HL-60 (cell line): ENCODE measurements at regions not wholly inside any gene's neighbourhood (a gene's known extent, or its start where the extent isn't known, plus 50 kb on each side); places are given as distances from the start of the nearest gene placed in this dataset.

Experiments used
- DNase-seq, 2 experiments: peaks; one replicate each; pipeline ENCODE4 v3.0.0-alpha.2; 2010 to 2020; ENCODE audit warnings: low read depth in 1 of 2, low spot score in 1 of 2
- H3K27ac ChIP-seq: fragments of 250-450 bp; sonication (Bioruptor Pico); replicated peaks from 2 replicates; pipeline ENCODE4 v1.5.1; 2020; ENCODE audit warnings: mild to moderate bottlenecking, moderate library complexity
- H3K27me3 ChIP-seq: fragments of 250-450 bp; sonication (Bioruptor Pico); 2 replicates; pipeline ENCODE4 v1.5.1; 2021; ENCODE audit warnings: mild to moderate bottlenecking, moderate library complexity; ENCODE audit not compliant: insufficient read depth, poor library complexity, severe bottlenecking
- H3K4me3 ChIP-seq: replicated peaks from 2 replicates; pipeline ENCODE4 v1.5.1; 2011; ENCODE audit warnings: mild to moderate bottlenecking, control low read depth, low read length; ENCODE audit not compliant: insufficient read depth
- GABPA ChIP-seq: IDR thresholded peaks from 2 replicates; pipeline ENCODE4 v1.6.1; 2012; ENCODE audit warnings: low read depth
- POLR2AphosphoS5 ChIP-seq: IDR thresholded peaks from 2 replicates; pipeline ENCODE4 v1.6.1; 2012; ENCODE audit warnings: low read depth
- SPI1 ChIP-seq: IDR thresholded peaks from 2 replicates; pipeline ENCODE4 v1.6.1; 2012; ENCODE audit warnings: low read depth, mild to moderate bottlenecking, borderline replicate concordance
- TF ChIP-seq, protein P1 (sequence below): IDR thresholded peaks from one replicate; pipeline ENCODE4 v1.5.1; 2011; ENCODE audit warnings: low read length, control low read depth, inconsistent platforms; ENCODE audit not compliant: insufficient read depth
- TF ChIP-seq, protein P2 (sequence below): IDR thresholded peaks from 2 replicates; pipeline ENCODE4 v1.6.1; 2012; ENCODE audit warnings: low read depth; ENCODE audit not compliant: insufficient replicate concordance

- DNase-seq: no peak
- Histone ChIP-seq H3K27ac (no peak overlapping the region), H3K27me3 (no peaks in the 10 kb centered on the region), H3K4me3 (no peak overlapping the region)
- TF ChIP-seq SPI1: no peak
- TF ChIP-seq, protein P1, sequence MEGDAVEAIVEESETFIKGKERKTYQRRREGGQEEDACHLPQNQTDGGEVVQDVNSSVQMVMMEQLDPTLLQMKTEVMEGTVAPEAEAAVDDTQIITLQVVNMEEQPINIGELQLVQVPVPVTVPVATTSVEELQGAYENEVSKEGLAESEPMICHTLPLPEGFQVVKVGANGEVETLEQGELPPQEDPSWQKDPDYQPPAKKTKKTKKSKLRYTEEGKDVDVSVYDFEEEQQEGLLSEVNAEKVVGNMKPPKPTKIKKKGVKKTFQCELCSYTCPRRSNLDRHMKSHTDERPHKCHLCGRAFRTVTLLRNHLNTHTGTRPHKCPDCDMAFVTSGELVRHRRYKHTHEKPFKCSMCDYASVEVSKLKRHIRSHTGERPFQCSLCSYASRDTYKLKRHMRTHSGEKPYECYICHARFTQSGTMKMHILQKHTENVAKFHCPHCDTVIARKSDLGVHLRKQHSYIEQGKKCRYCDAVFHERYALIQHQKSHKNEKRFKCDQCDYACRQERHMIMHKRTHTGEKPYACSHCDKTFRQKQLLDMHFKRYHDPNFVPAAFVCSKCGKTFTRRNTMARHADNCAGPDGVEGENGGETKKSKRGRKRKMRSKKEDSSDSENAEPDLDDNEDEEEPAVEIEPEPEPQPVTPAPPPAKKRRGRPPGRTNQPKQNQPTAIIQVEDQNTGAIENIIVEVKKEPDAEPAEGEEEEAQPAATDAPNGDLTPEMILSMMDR: no peak
- TF ChIP-seq, protein P2, sequence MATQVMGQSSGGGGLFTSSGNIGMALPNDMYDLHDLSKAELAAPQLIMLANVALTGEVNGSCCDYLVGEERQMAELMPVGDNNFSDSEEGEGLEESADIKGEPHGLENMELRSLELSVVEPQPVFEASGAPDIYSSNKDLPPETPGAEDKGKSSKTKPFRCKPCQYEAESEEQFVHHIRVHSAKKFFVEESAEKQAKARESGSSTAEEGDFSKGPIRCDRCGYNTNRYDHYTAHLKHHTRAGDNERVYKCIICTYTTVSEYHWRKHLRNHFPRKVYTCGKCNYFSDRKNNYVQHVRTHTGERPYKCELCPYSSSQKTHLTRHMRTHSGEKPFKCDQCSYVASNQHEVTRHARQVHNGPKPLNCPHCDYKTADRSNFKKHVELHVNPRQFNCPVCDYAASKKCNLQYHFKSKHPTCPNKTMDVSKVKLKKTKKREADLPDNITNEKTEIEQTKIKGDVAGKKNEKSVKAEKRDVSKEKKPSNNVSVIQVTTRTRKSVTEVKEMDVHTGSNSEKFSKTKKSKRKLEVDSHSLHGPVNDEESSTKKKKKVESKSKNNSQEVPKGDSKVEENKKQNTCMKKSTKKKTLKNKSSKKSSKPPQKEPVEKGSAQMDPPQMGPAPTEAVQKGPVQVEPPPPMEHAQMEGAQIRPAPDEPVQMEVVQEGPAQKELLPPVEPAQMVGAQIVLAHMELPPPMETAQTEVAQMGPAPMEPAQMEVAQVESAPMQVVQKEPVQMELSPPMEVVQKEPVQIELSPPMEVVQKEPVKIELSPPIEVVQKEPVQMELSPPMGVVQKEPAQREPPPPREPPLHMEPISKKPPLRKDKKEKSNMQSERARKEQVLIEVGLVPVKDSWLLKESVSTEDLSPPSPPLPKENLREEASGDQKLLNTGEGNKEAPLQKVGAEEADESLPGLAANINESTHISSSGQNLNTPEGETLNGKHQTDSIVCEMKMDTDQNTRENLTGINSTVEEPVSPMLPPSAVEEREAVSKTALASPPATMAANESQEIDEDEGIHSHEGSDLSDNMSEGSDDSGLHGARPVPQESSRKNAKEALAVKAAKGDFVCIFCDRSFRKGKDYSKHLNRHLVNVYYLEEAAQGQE: no peak
- no peak for TF ChIP-seq POLR2AphosphoS5
- TF ChIP-seq GABPA: no peak
Observed at GRCh38 chr9:19619221-19619620, 169.6 kb downstream of the SLC24A2 start.

DNA sequence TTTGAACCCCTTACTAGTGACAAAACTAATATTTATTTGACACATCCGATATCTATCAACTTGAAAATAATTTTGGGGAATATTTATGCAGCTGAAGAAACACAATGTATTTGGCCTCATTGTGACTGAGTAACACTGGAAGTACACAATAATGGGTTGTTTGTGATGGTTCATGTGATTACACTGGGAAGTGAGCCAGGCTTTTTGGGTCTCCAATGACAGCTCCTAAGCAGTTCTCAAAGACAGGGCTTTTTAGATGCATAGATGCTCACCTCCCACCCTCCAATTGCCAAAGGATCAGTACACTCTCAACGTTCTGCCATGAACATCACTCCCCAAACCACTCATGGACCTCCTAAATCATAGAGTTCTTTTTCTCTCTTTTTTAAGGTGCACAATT is 170.0 kb downstream of the SLC24A2 start:
- no peak for DNase-seq
- Histone ChIP-seq H3K27ac (no peak overlapping the region), H3K27me3 (no peaks in the 10 kb centered on the region), H3K4me3 (no peak overlapping the region)
- TF ChIP-seq, protein P2: no peak
- TF ChIP-seq POLR2AphosphoS5 (no peak), SPI1 (no peak), GABPA (no peak)
- TF ChIP-seq, protein P1: no peak

DNA sequence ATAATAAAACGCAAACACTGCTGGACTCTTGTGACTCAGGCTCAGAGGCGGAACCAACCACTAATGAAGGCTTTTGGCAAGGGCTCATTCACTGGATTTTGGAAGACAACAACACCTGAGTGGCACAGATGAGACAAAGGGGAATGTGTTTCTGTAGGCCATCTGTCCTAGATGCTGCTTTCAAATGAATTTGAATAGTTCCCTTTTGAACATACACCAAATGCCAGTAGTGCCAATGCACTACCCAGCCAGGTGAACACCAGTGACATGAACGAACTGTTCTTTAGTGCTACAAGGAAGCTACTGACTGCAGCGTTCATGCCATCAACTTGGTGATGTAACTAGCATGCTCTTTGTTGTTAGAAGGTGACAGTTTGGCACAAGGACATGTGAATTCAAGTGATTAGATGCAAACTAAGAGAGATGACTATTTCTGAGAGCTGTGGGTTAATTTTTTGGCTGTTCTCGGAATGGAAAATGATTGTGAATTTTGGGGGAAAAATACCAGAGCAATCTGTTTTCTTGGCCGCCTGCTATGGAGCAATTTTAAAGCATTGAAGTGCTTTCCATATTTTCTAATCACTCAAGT is 173.7 kb downstream of the SLC24A2 start:
- TF ChIP-seq SPI1: no peak
- no peak for TF ChIP-seq POLR2AphosphoS5
- TF ChIP-seq, protein P2: no peak
- no peak for TF ChIP-seq GABPA
- TF ChIP-seq, protein P1: no peak
- DNase-seq: no peak
- H3K27ac ChIP-seq: no peak overlapping the region
- H3K4me3 ChIP-seq: no peak overlapping the region
- H3K27me3 ChIP-seq: no peaks in the 10 kb centered on the region
